IPS DF 19.7 (cell line): ENCODE measurements at regions not wholly inside any gene's neighbourhood (a gene's known extent, or its start where the extent isn't known, plus 50 kb on each side); places are given as distances from the start of the nearest gene placed in this dataset.
A peak's percentile ranks its signal among the peaks of the same experiment; 100 is the strongest.

Source experiments
- DNase-seq: peaks from one replicate; pipeline ENCODE4 v3.0.0-alpha.2; 2013; ENCODE audit warnings: low read depth, low spot score

DNA sequence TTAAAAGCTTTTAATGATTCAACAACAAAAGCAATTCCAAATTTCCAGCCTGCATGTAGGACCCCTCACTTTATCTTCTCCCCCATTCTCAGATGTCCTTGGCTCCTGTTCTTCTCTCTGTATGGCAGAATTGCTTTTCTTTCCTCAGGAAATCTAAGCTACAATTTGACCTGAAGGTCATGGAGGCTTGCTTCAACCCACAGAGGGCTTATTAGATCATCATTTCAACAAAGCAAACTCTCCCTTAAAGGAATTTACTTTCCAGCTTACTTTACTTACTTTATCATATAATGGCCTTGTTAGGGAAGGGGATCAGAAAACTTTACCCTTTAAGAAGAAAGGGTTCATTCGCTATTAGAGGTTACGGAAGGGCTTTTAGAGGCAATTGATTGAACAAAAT, 211.5 kb downstream of the RAD51AP2 start:
- no peak for DNase-seq

DNA sequence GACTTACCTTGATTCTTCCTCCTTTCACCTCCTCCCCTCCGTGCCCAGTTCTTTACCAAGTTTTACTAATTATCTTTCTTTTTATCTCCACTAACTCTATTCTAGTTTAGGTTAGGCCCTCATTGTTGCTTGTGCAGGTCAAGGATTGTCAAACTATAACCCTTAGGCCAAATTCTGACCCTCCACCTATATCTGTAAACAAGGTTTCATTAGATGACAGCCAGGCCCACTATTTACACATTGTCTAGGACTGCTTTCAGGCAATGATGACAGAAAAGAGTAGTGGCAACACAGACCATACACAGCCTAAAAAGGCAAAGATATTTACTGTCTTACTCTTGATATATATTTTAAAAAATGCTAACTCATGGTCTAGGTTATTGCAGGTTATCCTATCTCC, 212.0 kb downstream of the RAD51AP2 start:
- DNase-seq, result no peak

DNA sequence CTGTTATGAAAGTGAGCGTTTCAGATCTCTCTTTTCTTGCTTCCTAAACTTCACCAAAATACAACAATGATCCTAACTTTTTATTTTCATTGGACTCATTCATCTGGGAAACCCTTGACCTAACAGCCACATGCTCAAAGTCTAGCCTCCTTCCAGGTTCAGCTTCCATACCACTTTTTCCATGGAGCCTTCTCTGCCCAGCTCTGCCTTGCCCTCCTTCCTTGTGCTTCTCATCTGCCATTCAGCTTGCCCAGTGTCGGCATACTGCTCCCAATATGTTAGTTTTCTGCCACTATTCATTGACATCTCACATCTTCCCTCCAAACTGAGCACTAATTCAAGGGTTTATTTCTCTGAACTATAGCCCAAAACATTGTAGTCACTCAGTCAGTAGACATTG, 214.7 kb downstream of the RAD51AP2 start:
- DNase-seq, result no peak

DNA sequence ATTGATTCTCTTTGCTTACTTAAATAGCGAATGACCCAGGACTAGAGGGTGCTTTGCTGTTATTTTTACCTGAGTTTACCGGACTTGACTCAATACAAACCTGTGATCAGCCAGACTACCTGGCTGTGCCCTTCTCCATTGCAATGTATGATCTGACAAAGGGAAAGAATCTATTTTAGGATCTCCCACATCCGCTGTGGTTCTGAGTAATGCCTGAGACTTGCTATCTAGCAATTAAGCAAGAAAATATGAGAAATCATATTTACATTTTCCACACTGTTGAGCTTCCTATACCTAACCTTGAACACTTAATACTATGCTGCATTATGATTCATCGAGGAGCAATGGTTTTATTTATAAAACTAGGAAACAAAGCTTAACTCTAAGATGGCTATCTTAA, 215.2 kb downstream of the RAD51AP2 start:
- no peak for DNase-seq

DNA sequence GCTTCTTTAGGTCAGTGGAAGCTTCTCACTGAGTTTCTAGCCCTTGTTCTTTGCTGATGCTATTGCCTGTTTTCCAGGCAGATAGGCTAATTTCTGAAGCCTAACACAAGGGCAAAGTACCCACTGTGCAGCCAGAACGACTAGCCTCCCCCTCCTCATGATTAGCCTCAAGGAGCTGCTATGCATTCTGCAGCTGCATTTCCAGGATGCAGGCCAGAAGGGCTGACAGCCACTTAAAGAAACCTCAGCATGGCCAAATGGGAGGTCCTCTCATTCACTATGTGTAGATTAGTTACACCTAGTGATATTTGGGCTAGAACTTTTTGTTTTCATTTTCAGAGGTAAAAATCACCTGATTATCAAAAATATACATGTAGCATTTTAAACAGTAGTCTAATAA, 216.0 kb downstream of the RAD51AP2 start:
- no peak for DNase-seq

DNA sequence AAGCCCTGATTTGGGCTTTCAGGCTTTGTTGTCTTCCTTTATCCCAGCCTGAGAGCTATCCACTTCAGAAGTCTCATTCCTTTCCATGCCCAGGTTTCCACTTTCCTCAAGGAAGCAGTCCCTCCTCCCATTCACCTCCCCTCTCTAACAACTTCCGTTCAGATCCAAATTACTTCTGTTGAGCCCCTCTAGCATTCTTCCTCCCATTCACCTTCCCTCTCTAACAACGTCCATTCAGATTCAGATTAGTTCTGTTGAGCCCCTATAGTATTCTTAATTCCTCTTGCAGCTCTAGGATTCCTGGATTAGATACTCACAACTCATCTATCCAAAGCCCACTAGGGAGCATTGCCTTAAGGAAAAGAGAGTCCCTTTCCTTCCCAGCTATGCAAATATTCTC, 216.8 kb downstream of the RAD51AP2 start:
- DNase-seq, result peak; percentile 64

DNA sequence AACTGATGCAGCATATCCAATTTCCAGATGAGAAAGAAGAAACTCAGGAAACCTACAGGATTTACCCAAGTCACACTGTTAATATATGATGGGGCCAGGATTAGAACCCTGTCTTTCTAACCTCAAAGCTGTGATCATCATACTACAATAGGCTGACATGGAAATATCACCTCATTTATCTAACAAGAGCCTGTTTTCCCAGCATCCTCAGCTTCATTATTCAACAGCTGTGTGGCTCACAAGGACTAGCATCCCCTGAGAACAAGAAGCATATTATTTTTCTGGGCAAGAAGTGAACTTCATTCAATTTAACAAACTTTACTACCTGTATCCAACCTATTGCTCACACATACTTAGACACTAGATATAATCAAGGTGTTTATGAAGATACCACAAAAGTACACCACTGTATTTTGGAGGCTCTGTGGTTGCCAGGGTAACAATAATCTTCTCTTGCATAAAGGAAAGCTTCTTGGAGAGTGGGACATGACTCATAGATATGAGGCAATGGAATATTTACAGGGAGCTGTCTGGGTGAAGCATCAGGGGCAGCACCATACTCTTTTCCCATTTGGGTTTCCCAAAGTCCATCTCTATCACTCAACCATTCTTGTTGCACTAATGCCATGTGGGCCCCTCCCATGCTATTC, 218.2 kb downstream of the RAD51AP2 start:
- DNase-seq, result no peak

DNA sequence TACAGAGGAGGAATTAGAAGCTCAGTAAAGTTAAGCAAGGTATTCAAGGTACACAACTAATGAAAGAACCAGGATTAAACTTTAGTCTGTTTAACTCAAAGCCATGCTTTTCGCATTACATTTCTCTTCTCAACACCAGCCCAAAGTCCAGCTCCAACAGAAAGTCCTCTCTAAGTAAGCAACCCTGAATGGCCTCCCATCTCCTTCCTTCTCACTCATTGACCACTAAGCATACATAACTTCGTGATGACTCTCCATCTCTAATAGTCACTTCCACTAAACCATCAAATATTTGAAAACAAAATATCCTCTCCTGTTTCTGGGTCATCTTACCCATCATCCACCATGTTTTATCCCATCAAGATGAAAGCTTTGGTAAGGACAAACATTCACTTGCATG, 219.8 kb downstream of the RAD51AP2 start:
- DNase-seq, result no peak

DNA sequence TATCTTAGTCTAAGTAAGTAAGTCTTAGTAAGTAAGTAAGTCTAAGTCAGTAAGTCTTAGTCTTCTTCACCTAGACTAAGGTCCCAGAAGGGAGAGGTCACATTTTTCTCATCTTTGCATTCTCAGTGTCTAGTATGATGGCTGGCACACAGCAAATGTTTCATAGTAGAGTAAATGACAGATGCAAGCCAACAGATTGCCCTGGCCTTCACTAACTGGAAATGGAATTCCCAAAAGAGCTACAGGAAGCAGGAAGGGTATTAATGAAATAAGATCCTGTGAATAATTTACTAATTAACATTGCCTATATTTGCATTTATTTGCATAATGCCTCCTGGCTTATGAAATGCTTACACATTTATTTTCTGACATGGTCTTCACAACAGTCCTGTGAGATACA, 221.6 kb downstream of the RAD51AP2 start:
- no peak for DNase-seq

DNA sequence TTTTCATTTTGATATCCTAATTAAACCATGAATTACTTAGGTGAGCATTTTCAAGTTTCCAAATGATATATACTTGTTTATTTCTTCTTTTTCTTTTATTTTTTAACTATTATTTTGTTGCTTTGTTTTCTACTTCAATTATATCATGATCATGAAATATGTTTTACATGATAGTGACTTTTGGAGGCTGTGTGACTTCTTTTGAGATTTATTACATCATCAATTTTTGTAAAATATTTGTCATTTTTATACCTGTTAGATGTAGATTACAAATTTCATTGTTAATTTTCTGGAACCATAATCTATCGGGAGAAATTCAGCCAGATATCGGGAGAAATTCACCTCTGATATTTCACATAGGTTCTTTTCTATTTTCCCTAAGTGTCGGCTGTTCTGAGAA, 228.6 kb downstream of the RAD51AP2 start:
- DNase-seq, result no peak

DNA sequence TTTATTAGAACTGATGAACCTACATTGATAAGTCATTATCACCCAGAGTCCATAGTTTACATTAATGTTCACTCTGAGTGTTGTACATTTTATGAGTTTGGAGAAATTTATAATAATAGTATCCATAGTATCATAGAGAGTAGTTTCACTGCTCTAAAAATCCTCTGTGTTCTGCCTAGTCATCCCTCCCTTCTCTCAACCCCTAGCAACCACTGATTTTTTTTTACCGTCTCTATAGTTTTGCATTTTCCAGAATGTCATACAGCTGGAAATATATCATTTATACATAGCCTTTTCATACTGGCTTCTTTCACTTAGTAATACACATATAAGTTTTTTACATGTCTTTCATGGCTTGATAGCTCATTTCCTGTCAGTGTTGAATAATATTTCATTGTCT, 231.1 kb downstream of the RAD51AP2 start:
- DNase-seq, result no peak

DNA sequence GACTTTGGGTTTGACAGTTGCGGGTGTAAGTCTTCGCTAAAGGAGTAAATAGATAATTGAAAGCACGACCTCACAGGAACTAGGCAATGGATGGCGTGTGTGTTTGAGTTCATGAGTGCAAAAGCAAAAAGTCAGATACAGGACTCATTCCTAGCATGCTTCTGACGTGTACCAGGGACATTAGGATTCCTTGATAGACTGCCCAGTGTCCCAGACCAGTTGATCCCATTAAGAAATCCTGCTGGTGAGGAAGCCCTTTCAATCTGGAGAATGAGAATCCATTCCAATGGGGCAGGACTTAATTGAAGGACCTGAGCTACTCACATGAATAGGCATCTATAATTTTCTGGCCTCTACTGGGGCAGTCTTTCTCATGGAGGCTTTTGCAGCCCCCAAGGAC, 235.4 kb downstream of the RAD51AP2 start:
- no peak for DNase-seq

DNA sequence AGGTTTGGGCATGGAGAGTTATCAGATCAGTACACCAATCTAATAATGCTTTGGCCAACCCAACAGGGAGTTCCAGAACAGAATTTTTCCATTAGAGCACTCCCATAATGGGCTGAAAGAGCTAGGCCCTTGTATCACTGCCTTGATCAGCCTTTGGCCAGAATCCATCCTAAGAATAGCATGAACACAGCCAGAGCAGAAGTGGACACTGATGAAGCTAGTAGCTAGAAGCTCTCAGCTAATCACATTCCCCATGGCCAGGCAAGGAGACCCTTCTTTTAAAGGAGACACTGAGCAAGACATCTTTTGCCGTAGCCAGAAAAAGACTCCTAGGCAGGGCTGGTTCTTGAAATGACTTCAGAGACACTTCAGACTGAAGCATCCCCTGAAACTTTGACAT, 236.0 kb downstream of the RAD51AP2 start:
- DNase-seq, result no peak

DNA sequence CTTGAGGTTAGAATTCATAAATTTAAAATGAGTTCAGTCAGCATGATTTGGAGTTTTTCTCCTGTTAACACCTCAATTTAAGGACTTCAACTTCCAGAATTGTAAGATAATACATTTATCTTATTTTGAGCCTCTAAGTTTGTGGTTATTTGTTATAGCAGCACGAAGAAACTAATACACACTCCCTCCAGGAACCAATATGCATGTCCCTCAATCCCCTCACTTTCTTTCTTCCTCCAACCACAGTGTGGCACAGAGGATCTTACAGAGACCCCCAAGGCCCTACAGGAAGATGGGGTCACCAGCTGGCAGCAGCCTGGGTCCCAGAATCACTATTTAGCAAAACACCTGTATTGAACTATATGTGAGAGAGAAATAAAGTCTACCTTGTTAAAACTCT, 242.0 kb downstream of the RAD51AP2 start:
- no peak for DNase-seq

DNA sequence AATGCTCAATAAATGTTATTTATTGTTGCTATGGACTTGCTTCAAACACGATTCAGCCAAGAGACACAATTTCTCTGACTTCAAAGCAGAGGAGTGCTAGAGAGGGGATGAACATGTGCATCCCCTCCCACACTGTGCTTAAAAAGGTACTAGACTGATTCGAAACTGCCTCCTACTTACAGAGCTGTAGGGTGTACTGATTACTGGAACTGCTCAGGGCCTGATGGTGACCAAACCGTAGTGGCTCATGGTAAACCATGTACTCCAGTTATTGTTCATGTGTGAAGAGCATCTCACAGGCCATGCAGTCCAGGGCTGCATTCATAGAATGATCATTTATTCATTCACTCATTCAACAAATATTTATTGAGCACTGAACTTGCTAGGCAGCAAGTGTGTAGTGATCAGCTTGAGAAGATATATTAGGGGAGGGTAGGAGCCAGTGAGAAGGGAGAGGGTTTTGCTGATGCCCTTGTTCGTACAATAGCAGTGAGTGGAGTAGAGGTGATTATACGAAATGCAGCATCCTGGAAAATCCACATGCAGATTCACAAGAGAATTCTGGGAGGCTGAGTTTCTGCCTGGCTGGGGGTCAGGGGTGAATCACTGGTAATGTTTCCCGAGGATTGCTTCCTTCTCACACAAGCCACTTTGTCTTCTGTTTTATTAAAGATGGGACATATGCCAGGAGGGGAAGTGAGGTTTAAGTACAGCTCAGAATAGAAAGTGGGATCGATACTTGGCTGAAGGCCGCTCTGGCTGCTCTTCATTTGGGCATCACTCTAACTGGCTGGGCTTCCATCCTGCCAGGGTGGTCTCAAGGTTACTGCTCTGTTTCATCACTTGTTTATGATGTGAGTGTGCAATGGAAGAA, 245.4 kb downstream of the RAD51AP2 start:
- DNase-seq, result no peak

DNA sequence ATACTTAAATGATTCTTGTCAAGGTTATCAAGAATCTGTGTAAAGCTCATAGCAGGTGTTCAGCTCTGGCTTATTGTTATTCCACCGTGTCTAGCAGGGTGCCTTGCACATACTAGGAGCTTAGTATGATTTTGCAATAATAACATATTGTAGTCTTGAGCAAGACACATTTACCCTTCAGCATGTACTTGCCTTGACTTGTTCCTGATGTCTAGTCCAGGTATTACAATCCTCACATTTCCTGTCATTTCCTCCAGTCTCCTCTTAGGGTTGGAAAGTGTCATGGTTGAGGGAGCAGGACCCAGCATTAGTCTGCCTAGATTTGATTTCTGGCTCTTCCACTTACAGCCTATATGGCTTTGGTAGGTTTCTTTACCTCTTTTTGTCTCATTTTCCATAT, 246.1 kb downstream of the RAD51AP2 start:
- no peak for DNase-seq

DNA sequence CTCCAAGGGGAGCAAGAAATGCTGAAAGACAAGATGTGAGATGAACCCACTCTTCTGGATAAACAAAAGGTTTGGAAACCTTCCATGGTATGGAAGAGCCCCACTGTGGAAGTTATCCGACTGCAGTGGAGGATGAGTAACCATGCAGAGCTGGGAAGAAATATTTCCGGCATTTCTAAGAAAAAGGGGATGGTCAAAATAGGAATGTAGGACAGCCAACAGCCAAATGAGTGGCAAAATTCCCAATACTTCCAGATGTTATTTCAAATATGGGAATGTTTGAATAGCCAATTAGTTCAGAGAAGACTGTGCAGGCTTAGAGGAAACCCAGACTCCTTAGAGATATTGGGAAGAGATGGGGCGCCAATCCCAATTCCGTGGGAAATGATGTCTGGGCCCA, 246.8 kb downstream of the RAD51AP2 start:
- no peak for DNase-seq

DNA sequence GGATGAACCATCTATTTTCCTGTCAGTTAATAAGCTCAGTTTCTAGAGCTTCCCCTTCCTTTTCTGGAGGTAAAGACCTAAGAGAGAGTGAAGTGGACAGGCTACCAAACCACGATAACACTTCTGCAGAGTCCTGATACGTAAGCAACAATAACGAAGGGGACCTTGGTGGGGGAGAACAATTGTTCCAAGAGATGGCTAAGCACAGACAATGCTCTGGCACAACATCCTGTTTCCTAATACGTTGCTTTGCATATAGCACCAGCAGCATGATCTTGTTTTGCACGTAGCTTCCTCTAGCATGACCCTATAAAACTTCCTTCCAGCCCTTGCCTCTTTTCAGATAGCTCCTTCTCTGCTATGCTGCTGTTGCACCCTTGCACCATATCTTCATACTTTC, 247.3 kb downstream of the RAD51AP2 start:
- DNase-seq, result no peak

DNA sequence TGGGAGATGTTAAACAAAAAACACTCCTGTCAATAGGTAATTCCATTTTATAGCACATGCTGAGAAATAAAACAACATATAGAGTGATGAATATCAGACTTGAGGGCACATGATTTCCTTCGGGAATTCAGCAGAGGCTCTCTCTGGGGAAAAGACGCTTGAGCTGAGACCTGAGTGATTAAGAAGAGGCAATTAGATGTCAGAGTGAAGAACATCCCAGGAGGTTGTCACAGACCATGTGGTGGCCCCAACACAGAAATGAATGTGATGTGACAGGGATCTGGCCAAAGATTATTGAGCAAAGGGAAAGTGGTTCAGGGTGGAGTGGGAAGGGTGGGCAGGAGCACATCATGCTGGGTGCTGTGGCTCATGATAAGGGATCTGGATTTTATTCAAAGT, 254.7 kb downstream of the RAD51AP2 start:
- no peak for DNase-seq

DNA sequence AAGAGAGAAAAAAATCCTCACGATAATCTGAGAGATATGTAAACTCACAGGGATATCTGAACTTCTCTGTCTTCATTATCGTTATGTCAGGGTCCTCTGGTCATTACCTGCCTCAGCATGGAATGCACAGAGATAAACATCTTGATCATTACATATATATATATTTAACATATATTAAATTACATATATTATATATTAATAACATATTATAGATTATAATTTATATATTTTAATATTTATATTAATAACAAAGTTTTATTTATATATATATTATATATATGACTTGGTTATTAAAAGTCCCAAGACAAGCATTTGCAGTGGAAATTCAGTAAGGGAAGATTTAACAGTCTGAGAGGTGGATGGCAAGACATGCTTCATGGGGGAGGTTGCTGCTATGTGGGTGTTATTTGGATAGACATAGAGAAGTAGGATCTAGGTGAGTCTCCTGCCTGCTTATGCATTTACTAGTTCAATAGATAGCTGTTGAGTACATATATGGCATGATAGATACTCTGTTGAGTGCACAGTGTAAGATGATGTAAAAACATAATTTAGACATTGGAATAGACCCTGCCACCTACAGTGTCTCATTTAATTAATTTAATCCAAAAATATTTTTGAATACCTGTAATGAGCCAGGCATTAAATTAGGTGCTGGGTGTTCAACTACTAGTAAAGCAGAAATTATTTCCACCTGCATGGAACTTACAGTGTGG, 255.2 kb downstream of the RAD51AP2 start:
- DNase-seq, result no peak

DNA sequence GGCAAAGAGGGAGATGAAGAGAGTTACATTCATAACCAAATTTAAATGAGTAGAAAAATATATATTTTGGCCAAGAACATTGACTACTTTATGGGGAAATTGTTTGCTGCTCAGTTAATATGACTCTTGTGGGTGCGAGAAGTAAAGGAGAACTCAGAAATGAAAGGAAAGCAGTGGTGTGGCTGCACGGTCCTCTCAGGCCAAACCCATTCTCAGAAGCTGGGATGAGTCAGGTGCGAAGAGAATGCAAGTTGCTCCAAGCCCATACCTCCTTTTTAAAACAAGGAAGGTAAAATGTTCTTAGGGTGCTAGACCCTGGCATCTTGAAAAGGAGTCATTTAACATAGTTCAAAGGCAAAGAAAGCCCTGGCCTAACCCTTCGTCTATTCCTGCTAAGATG, 258.6 kb downstream of the RAD51AP2 start:
- DNase-seq, result no peak

DNA sequence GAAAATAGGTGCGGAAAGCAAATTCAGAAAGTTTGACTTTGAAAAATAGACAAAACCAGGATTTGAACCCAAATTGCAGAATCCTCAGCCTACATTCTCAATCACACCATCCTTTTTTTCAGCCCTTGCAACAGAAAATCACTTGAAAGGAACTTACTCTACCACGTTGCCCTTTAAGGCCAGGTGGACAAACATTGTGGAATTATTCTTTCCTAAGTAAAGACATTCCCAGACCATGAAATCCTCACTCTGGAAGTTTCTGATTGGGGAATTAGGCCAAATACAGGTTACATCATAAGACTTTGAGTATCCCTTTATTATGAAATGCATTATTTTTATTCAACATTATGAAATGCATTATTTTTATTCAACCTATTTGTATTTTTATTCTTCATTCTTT, 259.4 kb downstream of the RAD51AP2 start:
- DNase-seq, result no peak
